IMR-90 (cell line): ENCODE measurements at regions not wholly inside any gene's neighbourhood (a gene's known extent, or its start where the extent isn't known, plus 50 kb on each side); places are given as distances from the start of the nearest gene placed in this dataset.

Source experiments
- BHLHE40 ChIP-seq: fragments of 150-350 bp; IDR thresholded peaks from 2 replicates; pipeline ENCODE4 v1.6.1; 2016; ENCODE audit warnings: mild to moderate bottlenecking, low read depth, low read length
- CEBPB ChIP-seq: IDR thresholded peaks from 2 replicates; pipeline ENCODE4 v1.6.1; 2012; ENCODE audit warnings: low read depth, low read length, improper control_type of control experiment
- CTCF ChIP-seq: conservative IDR thresholded peaks from 2 replicates; pipeline ENCODE4 v1.5.1; 2012; ENCODE audit warnings: mild to moderate bottlenecking, low read depth, low read length, improper control_type of control experiment
- FOS ChIP-seq: fragments of 150-350 bp; IDR thresholded peaks from 2 replicates; pipeline ENCODE4 v1.6.1; 2016; ENCODE audit warnings: low read depth, low read length
- MAFK ChIP-seq: IDR thresholded peaks from 2 replicates; pipeline ENCODE4 v1.6.1; 2012; ENCODE audit warnings: low read depth, low read length, improper control_type of control experiment
- MAZ ChIP-seq: IDR thresholded peaks from 2 replicates; pipeline ENCODE4 v1.6.1; 2012; ENCODE audit warnings: low read depth, mild to moderate bottlenecking, low read length, improper control_type of control experiment, moderate library complexity, borderline replicate concordance
- MXI1 ChIP-seq: IDR thresholded peaks from 2 replicates; pipeline ENCODE4 v1.6.1; 2012; ENCODE audit warnings: low read depth, mild to moderate bottlenecking, low read length, moderate library complexity, borderline replicate concordance
- POLR2A ChIP-seq: IDR thresholded peaks from 2 replicates; pipeline ENCODE4 v1.6.1; 2012; ENCODE audit warnings: mild to moderate bottlenecking, low read depth, low read length
- RAD21 ChIP-seq: IDR thresholded peaks from 2 replicates; pipeline ENCODE4 v1.6.1; 2012; ENCODE audit warnings: low read length, improper control_type of control experiment
- RFX5 ChIP-seq: IDR thresholded peaks from 2 replicates; pipeline ENCODE4 v1.8.0; 2012; ENCODE audit warnings: low read depth, mild to moderate bottlenecking, low read length, moderate library complexity
- USF2 ChIP-seq: fragments of 150-350 bp; IDR thresholded peaks from 2 replicates; pipeline ENCODE4 v1.6.1; 2017; ENCODE audit warnings: mild to moderate bottlenecking, antibody characterized with exemption, low read length, low read depth

- TF ChIP-seq CTCF (no peak), MAFK (no peak), RFX5 (no peak), POLR2A (no peak), BHLHE40 (no peak), MXI1 (no peak), USF2 (no peak), FOS (no peak), RAD21 (no peak), CEBPB (no peak), MAZ (no peak)
These were observed 103.5 kb upstream of the ENPEP start for GRCh38 chr4:110372485-110372884.
